GM18498 (cell line): ENCODE measurements at regions not wholly inside any gene's neighbourhood (a gene's known extent, or its start where the extent isn't known, plus 50 kb on each side); places are given as distances from the start of the nearest gene placed in this dataset.
"Not testable (repeated sequence)": the region's sequence is repeated elsewhere in the genome, so short reads cannot be mapped to it uniquely, and the experiment has no call there.

Experiments
- ATAC-seq: cut with Tn5 transposase; IDR thresholded peaks from one replicate; pipeline ENCODE4 v1.9.1; 2021; ENCODE audit warnings: mild to moderate bottlenecking, moderate library complexity; ENCODE audit not compliant: unreplicated experiment

DNA sequence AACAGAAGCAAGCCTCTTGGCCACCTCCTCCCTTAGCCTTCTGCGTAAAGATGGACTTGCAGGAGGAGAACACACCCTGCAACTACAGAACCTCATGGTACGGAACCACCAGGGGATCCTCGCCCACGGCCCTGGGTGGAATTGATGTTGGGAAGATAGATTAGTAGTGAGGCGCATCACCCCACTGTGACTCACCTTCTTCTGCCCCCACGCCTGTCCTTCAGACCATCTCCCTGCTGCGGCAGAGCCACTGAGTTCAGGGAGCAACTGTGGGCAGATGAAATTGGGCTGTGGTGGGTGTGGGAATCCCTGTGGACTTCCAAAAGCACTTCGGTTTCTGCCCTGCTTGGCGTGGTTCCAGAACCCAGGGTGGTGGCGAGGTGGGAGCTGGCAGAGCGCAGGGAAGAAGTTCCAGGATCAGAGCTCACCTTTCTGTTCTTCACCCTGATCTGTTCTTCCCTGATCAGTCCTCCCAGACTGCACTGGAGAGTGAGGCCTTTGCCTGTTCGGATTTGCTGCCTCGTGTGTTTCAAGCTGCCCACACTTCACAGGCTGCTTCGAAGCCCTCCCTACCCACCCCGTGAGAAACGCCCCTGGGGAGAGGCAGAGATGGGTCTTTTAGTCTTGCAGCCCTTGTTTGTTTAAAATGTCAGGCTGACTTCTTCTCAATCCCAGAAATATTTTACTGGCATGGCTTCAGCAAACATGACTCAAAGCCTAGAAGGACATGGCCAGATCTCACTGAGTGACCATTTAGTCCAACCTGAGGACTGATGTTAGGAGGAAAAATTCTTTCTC, 92.8 kb upstream of the MLN start:
- ATAC-seq = no peak

DNA sequence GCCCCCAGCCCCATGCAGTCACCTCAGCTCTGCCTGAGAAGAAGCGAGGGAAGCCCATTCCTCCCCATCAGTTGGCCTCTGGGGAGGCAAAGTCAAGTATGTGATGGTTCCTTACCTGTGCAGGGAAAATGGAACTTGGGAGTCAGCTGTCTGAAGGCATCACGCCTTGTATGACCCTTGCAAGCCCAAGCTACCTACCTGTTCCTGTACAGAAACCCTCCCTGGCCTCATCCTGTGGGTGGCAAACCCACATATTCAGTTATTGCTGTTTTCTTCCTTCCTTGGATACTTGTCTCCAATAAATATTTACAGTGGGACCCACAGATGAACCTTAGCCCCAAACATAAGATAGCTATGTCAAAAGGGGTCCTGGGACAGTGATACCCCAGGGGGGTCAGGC, 92.2 kb upstream of the MLN start:
- ATAC-seq = no peak

DNA sequence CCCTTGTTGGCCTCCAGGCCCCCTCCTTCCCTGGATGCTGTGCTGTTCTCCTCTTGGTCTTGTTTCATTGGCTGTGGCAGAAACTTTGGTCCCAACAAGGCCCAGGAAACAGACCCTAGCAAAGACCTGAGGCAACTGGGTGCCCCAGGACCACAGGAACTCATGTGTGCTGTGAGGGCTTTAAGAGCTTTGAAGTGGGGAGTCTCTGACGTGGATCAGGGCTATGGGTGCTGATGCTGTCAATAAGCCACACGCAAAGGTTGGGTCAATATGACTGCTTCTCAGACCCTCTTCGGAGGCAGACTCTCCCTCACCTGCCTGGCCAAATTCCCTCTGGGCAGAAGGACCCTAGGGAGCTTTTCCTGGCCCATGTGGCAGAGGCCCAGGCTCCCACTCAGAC, 91.5 kb upstream of the MLN start:
- no peak for ATAC-seq

DNA sequence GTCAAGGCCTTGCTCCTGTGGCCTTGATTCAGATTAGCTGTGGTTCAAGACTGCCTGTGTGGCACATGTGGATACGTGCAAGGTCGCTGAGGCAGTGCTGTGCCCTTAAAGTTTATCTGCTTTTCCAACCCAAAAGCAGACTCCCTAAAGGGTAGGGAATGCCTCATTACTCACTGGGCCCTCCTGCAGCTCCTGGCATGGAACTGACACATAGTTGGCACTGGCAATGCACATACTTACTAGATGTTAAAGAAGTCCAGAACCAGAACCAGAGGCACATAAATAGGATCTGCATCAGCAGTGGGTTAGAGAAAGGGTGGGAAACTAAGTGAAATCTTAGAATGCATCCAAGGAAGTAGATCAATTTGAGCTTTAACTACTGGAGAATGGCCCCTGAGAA, 90.6 kb upstream of the MLN start:
- no peak for ATAC-seq

DNA sequence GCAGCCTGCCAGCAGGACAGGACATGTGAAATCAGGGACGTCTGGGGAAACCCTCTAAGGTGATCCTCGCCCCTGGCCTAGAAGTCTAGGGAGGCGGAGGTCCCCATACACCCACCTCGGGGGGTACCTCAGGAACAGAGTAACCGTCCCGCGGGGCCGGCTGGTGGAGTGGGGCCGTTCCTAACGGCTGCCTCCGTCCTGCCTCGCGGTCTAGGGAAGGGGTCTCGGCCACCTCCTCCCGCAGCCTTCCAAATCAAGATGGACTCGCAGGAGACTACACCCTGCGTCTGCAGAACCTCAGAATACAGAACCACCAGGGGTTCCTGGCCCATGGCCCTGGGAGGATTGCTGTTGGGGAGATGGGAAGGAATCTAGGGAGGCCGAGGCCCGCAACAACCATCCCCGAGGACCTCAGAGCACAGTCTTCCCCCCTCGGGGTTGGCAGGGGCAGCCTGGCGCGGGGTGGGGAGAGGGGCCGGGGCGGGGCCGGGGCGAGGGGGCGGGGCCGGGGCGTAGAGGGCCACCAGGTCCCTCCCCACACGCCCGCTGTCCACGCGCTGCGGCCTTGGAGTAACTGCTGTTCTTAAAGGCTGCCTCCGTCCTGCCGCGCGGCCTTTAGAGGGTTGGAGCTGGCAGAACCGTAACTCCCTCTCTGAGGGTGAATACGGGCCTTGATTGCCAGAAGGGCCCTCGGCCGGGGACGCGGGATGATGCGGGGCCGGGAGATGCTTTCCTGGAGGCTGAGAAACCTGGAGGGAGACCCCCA, 89.0 kb upstream of the MLN start:
- no peak for ATAC-seq

DNA sequence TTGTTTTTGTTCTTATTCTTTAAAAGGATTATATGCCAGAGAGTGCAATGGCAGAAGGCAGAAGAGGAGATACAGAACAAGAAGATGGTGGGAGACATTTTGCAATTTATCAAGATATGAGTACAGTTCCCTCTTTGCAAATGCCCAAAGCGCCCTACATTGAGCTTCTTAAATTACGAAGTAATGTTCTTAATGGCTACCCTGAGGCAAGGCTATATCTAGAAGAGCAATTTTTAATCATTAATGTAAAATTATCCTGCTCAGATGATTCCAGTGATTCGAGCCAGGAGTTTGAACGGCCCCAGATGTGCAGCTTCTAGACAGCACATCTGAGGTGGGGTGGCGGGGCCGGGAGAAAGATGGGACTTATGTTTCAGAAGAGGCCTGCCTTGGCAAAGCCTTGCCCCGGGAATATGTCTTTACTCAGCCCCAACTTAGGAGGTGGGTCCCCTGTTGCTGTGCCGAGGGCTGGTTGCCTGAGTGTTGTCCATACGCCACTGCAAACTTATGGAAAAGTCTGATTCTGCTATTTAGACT, 84.9 kb upstream of the MLN start:
- ATAC-seq = no peak

DNA sequence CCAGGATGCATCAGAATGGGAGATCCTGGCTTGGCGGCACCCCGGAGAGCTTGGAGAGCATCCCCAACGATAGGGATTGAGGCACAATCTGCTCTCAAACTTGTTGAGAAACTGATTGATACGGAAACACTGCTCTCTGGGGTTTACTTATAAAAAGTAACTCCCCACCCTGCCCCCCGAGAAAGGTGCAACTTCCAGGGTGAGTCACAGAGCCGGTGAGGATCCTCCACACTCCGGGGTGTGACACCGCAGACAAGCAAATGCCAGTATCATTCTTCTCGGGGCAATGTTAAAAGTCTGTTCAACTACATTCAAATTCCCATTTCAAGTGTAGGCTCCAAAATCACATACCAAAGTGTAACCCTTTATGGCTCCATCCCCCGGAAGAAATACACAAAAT, 84.4 kb upstream of the MLN start:
- no peak for ATAC-seq

DNA sequence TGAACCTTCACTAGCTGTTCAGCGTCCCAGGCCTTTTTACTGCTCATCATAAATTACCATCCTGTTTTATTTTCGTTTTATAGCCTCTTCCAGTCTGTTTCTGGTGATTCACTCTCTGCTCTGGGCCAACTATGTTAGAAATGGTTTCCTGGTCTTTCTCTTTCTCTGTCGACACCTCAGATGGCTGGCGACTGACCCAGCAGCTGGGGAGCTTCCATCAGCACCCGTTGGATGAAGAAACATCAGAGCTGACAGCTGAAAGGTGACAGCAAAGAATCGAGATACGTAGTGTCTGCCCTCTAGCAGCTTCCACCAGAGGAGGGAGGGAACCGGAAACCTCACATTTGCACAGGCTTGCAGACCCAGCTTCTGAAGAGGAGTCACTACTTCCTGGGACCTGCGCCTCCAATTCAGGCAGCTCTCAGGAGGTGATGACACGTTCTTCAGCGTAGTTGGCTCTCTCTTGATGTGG, 82.9 kb upstream of the MLN start:
- ATAC-seq = no peak

DNA sequence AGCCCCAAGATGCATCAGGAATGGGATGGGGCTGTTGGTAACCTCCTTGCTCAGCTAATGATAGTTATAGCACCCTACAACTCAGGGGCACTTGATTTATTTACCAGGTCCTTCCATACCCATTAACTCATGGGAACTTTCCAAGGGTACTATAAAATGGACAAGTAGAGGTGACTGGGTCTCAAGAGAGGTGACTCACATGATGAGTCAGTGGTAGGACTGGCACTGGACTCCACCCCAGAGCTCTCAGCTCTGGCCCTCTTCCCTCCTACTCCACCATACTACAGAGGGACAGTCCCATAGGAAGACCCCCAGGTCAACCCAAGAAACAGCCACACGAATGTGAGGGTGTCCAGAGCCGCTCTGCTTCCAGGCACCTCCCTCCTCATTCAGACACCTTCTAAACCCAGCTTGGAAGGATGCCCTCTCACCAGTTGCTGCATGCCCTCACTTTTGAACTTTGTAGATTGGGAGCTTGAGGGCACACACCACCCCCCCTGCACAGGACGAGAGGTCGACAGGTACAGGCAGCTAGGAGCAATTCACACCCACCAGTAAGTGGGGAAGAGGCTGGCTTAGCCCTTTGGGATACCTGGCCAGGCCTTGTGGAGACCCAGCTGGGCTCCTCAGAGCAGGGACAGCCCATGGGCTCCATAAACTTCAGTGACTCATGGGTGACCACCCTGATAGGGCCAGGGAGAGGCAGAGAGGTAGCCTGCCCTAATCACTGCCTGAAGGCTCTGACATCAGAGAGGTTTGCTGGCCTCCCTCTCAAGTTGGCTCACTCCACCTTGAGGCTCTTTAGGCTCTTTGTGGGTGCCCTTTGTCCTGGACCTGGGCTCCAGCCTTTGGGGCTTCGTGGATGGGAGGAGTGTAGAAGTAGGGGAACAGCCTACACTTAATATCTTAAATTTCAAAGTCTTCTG, 81.6 kb upstream of the MLN start:
- ATAC-seq = no peak

DNA sequence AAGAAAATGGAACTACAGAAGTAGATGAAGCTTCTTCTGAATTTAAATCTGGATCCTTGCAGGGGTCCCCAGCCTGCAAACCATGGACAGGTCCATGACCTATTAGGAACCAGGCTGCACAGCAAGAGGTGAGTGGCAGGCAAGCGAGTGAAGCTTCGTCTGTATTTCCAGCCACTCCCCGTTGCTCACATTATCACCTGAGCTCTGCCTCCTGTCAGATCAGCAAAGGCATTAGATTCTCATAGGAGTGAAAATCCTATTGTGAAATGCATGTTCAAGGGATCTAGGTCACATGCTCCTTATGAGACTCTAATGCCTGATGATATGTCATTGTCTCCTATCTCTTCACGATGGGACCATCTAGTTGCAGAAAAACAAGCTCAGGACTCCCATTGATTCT, 79.8 kb upstream of the MLN start:
- not testable (repeated sequence) for ATAC-seq

DNA sequence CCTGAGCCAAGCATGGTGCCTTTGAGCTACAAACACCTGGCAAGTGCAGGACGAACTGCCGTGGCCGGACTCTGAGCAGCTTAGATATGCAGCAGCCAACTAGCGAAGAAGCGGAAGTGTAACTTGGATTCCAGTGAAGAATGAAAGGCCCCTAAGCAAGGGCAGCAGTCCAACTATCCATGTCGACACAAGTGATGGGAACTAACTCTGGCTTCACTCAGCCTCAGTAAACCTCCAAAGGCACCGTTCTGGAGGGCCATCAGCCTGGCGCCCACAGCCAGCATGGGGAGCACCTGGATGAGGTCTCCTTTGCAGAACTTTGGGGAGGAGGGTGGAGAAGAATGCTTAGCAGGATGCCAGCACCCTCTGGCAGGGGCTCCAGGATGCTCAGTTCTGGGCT, 78.4 kb upstream of the MLN start:
- no peak for ATAC-seq

DNA sequence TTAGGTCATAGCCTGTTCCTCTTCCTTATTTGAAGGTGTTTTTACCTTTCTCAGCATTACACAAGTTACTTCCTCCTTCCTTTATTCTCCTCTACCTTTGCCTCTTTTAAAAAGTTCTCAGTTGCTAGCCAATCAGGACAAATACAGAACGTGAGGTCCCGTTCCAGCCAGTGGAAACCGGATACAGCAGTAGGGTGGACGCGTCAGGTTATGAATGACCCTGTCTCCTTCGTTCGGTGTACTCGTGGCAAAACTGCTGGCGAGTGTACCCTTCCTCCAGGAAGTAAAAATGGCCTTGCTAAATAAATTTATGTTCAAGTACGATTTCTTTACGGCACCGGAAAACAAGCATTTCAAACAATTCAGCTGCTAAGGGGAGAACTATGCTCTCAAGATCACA, 77.0 kb upstream of the MLN start:
- no peak for ATAC-seq

DNA sequence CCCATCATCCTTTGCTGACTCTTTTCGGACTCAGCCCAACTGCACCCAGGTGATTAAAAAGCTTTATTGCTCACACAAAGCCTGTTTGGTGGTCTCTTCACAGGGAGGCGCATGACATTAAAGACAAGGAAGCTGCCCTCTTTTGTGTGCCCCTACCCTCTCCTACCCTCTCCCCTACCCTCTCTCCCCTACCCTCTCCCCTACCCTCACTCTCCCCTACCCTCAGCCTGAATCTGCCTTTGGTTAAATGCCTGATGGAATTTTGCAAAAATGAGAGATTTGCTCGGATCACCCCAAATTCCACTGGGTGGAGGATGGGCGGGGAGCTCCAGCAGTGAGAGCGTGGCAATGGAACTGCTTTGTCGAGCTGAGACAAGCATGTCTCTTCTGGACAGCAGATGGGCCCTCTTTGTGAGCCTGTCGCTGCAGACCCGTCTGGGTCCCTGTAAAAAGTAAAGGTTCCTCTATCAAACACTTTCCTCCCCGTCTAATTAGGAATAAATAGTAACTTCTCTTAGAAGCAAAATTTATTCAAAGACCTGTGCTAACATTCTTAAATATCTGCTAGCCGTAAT, 76.4 kb upstream of the MLN start:
- no peak for ATAC-seq

DNA sequence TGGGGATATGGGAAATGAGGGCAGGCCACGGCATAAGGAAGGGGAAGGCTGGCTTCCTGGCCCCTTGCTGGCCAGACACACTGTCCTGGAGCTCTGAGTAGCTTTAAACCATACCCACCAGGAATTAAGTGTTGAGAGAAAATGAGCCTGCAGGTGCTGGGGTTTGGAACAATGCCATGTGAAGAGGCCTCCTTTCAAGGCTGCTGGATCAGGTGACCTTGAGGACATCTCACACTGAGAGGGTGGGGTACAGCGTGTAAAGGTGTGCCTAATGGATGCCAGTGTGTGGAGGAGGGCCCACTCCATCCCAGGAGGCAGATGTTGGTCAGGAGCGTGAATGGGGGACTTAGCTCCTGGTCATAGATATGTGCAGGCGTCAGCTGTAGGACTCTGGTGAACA, 74.8 kb upstream of the MLN start:
- no peak for ATAC-seq

DNA sequence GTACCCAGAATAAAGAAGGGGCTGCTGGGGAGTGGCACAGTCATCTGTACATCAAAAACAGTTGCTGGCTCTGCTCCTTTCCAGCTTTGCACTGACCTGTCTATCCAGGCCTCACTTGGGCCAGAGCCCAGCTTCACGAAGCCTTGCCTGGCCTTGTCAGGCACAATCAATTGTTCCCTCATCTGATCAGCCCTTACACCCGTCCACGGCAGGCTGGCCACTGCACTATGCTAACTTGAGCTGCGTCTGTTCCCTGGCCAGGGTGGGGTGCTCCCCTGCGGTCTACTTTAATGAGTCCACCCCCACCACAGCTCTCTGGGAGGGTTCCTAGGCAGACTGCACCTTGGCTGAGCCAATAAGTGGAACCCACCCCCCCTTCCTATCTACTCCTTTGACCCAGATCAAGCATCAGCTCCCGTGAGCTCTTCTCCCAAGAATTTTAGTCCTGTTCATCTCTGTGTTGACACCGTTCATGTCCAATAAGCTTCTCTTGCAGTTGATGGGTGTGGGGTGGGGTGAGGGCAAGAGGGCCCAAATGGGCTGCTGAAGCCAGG, 74.3 kb upstream of the MLN start:
- ATAC-seq = no peak

DNA sequence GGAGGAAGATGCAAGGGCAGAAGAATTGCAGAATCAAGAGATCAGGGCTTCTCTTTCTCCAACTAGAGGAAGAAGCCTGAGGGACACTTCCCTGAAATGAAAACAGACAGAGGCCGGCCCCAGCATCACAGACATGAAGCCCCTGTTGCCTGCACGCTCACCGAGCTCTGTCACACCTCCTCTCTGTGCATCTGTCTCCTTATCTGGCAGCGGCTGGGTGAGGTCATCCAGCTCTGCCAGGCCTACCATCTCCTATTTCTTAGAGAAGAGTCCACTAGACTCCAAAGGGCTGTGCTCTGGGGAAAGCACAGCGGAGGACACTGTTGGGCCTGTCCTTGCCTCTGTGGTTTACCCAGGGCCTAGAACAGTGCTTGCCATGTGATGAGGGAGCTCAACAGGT, 71.9 kb upstream of the MLN start:
- no peak for ATAC-seq

DNA sequence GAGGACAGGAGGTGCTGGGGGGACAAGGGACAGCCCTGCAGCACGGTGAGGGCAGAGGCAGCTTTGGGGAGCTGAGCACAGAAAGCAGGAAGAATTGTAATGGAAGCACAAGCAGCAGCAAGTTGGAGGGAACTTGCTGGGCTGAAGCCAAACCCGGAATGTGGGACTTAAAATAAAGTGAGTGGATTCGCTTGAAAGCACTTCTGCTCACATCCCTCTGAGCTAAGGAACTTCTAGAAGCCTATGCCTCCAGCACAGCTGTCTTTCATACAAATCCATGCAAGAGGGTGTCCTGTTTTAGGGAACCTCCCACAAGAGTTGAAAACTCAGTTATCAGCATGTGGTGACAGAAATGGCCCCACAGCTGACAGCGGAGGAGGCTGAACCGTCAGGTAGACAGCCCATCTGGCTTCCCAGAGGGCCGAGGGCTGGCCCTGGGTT, 71.4 kb upstream of the MLN start:
- no peak for ATAC-seq

DNA sequence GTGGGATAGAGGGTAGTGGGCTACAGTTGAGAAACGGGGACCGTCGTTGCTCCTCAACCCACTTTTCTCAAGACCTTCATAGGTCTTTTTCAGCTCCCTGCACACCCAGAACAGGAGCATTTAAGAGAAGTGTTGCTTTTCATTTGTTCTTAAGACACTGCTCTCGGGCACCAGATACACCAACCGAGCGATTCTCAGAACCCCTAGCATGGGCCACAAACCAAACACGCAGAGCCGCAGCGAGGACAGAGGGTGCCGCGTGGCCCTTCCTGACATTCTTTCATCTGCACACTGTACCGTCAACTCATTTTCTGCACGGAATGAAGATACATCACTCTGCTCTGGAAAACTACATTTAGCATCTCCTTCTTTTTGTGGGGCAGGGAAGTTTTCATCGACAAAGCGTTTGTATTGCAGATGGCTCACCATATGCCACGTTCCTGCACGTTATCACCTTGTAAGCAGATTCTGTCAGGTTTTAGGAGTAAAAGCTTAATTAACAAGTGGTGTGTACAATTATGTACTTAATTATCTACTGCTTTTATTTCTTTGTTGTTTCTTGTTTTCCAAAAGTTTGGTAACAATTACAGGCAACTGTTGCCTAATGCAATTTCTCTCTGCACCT, 70.4 kb upstream of the MLN start:
- no peak for ATAC-seq

DNA sequence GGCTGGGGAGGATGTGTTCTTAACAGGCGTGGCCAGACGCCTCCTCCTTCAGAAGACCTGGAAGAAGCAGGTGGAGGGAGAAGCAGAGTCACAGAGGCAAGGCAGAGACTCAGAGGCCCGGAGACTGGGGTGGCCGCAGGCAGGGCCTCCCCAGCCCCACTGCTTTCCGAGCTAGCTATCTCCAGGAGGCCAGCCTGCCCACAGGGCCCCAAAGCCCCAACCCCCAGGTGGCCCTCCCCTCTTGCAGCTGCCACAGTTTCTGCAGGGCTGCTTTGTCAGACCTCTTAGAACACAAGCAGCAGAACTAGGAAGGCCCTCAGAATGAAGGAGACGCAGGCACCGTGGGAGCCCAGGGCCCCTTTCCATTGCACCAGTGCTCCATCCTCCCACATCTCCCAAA, 69.0 kb upstream of the MLN start:
- no peak for ATAC-seq
